Right atrium auricular region (tissue), 2 donors: ENCODE measurements at regions not wholly inside any gene's neighbourhood (a gene's known extent, or its start where the extent isn't known, plus 50 kb on each side); places are given as distances from the start of the nearest gene placed in this dataset.

Source experiments
- DNase-seq: peaks from one replicate; pipeline ENCODE4 v3.0.0-alpha.2; 2019; ENCODE audit warnings: low spot score
- H3K27ac ChIP-seq, 2 donors: fragments of 200-600 bp; sonication (generic); 1 replicate in 1 of 2; 2 replicates in 1 of 2; pipeline ENCODE4 v1.5.1; 2016 to 2019
- H3K27me3 ChIP-seq, 2 donors: fragments of 200-600 bp; sonication (generic); one replicate each; pipeline versions ENCODE4 v1.5.1 to v1.6.0; 2017 to 2019
- H3K36me3 ChIP-seq: fragments of 200-600 bp; sonication (generic); one replicate; pipeline ENCODE4 v1.5.1; 2016
- H3K4me1 ChIP-seq, 2 donors: fragments of 200-600 bp; sonication (generic); one replicate each; pipeline versions ENCODE4 v1.5.1 to v1.6.0; 2017 to 2019
- H3K4me3 ChIP-seq, 2 donors: fragments of 200-600 bp; sonication (generic); 1 replicate in 1 of 2; 2 replicates in 1 of 2; pipeline ENCODE4 v1.5.1; 2017 to 2019; ENCODE audit warnings: mild to moderate bottlenecking in 1 of 2, moderate library complexity in 1 of 2
- H3K9me3 ChIP-seq, 2 donors: fragments of 200-600 bp; sonication (generic); one replicate each; pipeline ENCODE4 v1.5.1; 2019
- CTCF ChIP-seq, 2 donors: fragments of 200-600 bp; sonication (generic); IDR thresholded peaks; one replicate each; pipeline ENCODE4 v1.5.1; 2019; ENCODE audit warnings: antibody characterized with exemption in 2 of 2

DNA sequence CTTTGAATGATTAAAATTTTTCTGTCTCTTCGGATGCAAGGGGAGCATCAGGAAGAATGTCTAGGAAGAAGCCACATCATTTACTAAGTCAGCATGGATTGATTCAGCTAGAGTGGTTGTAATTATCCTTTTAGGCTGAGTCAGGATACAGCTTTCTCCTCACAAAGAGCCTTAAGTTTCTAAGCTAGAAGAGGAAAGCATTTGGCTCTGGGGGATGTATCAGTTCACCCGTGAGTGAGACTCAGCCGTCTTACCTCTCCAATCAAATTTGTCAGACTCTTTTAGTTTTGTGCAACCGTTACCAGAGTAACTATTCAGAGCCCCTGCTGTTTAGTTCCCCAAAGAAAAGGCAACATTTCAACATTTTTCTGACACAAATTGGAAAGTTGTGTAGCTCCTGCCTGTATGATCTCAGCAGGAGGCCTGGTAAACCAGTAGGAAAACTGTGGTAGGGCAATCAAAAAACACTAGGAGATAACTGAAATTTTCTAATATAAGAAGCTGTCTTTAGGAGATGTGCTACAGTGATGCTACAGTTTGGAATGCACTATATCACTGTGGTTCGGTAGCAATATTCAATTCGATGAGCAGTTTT, 432.4 kb upstream of the LUZP2 start:
- no peak overlapping the region for H3K4me3 ChIP-seq
- TF ChIP-seq CTCF (IDR thresholded peaks at IDR 0.05) = no peak
- no peak overlapping the region for H3K27ac ChIP-seq
- H3K36me3 ChIP-seq = no peaks in the 10 kb centered on the region
- no peaks in the 10 kb centered on the region for H3K9me3 ChIP-seq
- no peaks in the 10 kb centered on the region for H3K4me1 ChIP-seq
- H3K27me3 ChIP-seq = no peaks in the 10 kb centered on the region
- no peak for DNase-seq

- TF ChIP-seq CTCF (IDR thresholded peaks at IDR 0.05) = no peak
Observed at GRCh38 chr11:24068197-24068596, 428.7 kb upstream of the LUZP2 start.

DNA sequence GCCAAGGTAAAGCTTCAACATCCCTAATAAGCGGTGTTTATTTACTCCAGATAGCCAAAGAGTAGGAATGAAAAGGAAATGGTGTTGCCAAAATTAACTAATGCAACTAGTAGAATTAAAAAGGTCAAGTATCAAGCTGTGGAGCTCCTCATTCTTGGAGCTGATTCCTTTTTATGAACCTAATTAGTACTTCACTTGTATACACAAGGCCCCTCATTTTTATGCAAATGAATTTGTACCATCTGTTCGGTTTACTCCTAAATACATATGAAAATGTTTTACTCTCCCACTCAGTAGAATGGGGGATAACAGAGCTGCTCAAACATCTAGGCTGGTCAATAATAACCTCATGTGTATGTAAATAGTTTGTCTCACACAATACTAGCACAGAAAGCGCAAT, 426.4 kb upstream of the LUZP2 start:
- Histone ChIP-seq H3K9me3 (no peaks in the 10 kb centered on the region), H3K4me1 (no peaks in the 10 kb centered on the region), H3K4me3 (no peak overlapping the region), H3K27ac (no peak overlapping the region), H3K36me3 (no peaks in the 10 kb centered on the region), H3K27me3 (no peaks in the 10 kb centered on the region)
- TF ChIP-seq CTCF (IDR thresholded peaks at IDR 0.05) = no peak
- DNase-seq = no peak

More at GRCh38 chr11:24068197-24068596, 428.7 kb upstream of the LUZP2 start:
- Histone ChIP-seq H3K4me3 (no peak overlapping the region), H3K4me1 (no peaks in the 10 kb centered on the region), H3K36me3 (no peaks in the 10 kb centered on the region), H3K27ac (no peak overlapping the region), H3K9me3 (no peaks in the 10 kb centered on the region), H3K27me3 (no peaks in the 10 kb centered on the region)
- no peak for DNase-seq

DNA sequence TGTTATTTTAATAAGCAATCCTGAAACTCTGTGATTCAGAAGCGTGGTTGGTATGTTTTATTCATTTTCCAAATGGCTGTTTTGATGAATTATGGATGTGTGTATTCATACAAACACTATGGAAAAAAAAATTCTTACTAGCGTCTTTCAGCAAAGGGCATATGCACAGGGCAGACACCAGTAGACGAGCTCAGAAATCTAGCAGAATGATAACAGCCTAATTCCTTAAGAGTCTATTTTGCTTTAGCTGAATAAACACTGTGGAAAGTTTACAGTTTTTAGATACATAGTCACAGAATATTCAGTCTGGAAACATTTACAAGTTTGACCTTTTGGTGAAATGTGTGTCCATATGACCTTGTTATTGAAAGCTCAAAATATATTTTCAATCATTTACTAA, 418.8 kb upstream of the LUZP2 start:
- Histone ChIP-seq H3K9me3 (no peaks in the 10 kb centered on the region), H3K4me1 (no peaks in the 10 kb centered on the region), H3K36me3 (no peaks in the 10 kb centered on the region), H3K4me3 (no peak overlapping the region), H3K27me3 (no peaks in the 10 kb centered on the region), H3K27ac (no peak overlapping the region)
- no peak for DNase-seq
- no peak for TF ChIP-seq CTCF (IDR thresholded peaks at IDR 0.05)

DNA sequence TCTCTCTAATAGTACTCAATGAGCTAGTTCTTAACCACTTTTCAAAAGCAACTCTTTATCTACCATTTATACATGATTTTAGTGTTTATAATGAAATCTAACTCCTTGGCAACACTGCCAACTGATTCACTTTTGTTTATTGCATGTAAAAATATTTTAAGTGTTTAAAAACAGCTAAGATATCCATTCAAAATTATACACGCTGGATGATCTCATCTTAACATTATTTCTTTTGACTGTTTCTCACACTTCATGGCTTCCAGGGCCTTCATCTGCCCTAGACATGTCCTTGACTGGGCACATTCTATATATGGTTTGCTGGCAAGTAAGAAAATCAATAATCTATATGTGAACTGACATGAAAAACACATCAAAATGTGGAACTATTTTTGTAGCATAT, 414.6 kb upstream of the LUZP2 start:
- Histone ChIP-seq H3K36me3 (no peaks in the 10 kb centered on the region), H3K27me3 (no peaks in the 10 kb centered on the region), H3K4me3 (no peak overlapping the region), H3K27ac (no peak overlapping the region), H3K9me3 (no peaks in the 10 kb centered on the region), H3K4me1 (no peaks in the 10 kb centered on the region)
- no peak for TF ChIP-seq CTCF (IDR thresholded peaks at IDR 0.05)
- DNase-seq = no peak

DNA sequence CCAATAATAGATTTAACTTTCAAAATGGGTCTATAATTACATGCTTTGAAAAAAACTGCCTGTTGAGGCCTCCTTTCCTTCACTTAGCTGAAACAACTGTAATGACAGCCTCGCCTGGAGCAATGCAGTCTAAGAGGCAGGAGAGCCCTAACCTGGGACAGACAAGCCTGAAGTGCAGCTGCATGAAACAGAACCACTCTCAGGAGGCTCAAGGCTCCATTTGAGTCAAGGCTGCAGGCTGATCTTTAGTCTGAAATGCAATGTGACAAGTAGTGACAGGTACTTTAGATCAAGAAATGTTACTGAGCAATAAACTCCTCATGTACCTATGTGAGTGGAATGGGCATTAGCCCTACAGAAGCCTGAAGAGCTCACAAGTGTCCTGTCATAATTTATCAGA, 414.0 kb upstream of the LUZP2 start:
- no peaks in the 10 kb centered on the region for H3K9me3 ChIP-seq
- H3K4me3 ChIP-seq = no peak overlapping the region
- H3K27me3 ChIP-seq = no peaks in the 10 kb centered on the region
- no peak for TF ChIP-seq CTCF (IDR thresholded peaks at IDR 0.05)
- H3K27ac ChIP-seq = no peak overlapping the region
- H3K4me1 ChIP-seq = no peaks in the 10 kb centered on the region
- DNase-seq = no peak
- no peaks in the 10 kb centered on the region for H3K36me3 ChIP-seq
